Activated CD8-positive, alpha-beta T cell treated with anti-CD3 and anti-CD28 coated beads for 36 hours (primary cell): ENCODE measurements at regions not wholly inside any gene's neighbourhood (a gene's known extent, or its start where the extent isn't known, plus 50 kb on each side); places are given as distances from the start of the nearest gene placed in this dataset.
"Not testable (repeated sequence)": the region's sequence is repeated elsewhere in the genome, so short reads cannot be mapped to it uniquely, and the experiment has no call there.

ENCODE experiments used
- ATAC-seq: fragments of 200-7000 bp; cut with Tn5 transposase; one replicate; pipeline ENCODE4 v1.10.0; 2021; ENCODE audit warnings: mild to moderate bottlenecking, moderate library complexity
- CTCF ChIA-PET: fragments of 350-600 bp; sonication (Branson Sonifier 250); formaldehyde crosslinking; loops from one replicate; lab custom pipeline; 2021; ENCODE audit warnings: antibody characterized with exemption; lab: Charles Lee
- POLR2A ChIA-PET: fragments of 350-600 bp; sonication (Branson Sonifier 250); formaldehyde crosslinking; loops from one replicate; lab custom pipeline; 2021; ENCODE audit warnings: antibody characterized with exemption; lab: Charles Lee
- DNase-seq: peaks from one replicate; pipeline ENCODE4 v3.0.0-alpha.2; 2020
- H3K27ac Mint-ChIP-seq: one replicate; pipeline ENCODE4 v1.8.0; 2021; ENCODE audit warnings: mild to moderate bottlenecking, mixed read lengths
- H3K27me3 Mint-ChIP-seq: one replicate; pipeline ENCODE4 v1.8.0; 2021; ENCODE audit warnings: mixed read lengths
- H3K36me3 Mint-ChIP-seq: one replicate; pipeline ENCODE4 v1.8.0; 2021; ENCODE audit warnings: low read depth, mixed read lengths
- H3K4me1 Mint-ChIP-seq: one replicate; pipeline ENCODE4 v1.8.0; 2021; ENCODE audit warnings: low read depth, mixed read lengths
- H3K4me3 Mint-ChIP-seq: one replicate; pipeline ENCODE4 v1.8.0; 2021; ENCODE audit warnings: mild to moderate bottlenecking, moderate library complexity, mixed read lengths
- H3K9me3 Mint-ChIP-seq: one replicate; pipeline ENCODE4 v1.8.0; 2021; ENCODE audit warnings: mixed read lengths
- CTCF ChIP-seq: fragments of 200-600 bp; IDR thresholded peaks from one replicate; pipeline ENCODE4 v1.8.0; 2022; ENCODE audit warnings: antibody characterized with exemption, mild to moderate bottlenecking
- intact Hi-C: fragments of 100-400 bp; cut with micrococcal nuclease; formaldehyde crosslinking; loops from one replicate; pipeline ENCODE4 v1.10.0; 2022

GRCh38 chrX:74187211-74187610, 116.8 kb upstream of the ZCCHC13 start:
- no peak for ATAC-seq
- no peaks in the 10 kb centered on the region for H3K27me3 Mint-ChIP-seq
- intact Hi-C loops = no loop called here
- TF ChIP-seq CTCF = no peak
- ChIA-PET CTCF (no interaction called here), POLR2A (no interaction called here)
- DNase-seq = no peak
- no peak overlapping the region for H3K4me3 Mint-ChIP-seq
- no peaks in the 10 kb centered on the region for H3K9me3 Mint-ChIP-seq
- no peaks in the 10 kb centered on the region for H3K36me3 Mint-ChIP-seq
- H3K27ac Mint-ChIP-seq = no peak overlapping the region
- no peaks in the 10 kb centered on the region for H3K4me1 Mint-ChIP-seq

GRCh38 chrX:74183047-74183446, 120.9 kb upstream of the ZCCHC13 start:
- H3K36me3 Mint-ChIP-seq, DNase-seq, H3K4me3 Mint-ChIP-seq, intact Hi-C loops, H3K27ac Mint-ChIP-seq, ATAC-seq, H3K9me3 Mint-ChIP-seq, H3K27me3 Mint-ChIP-seq, CTCF ChIA-PET, H3K4me1 Mint-ChIP-seq, POLR2A ChIA-PET: not testable (repeated sequence)

- H3K4me3 Mint-ChIP-seq, H3K27ac Mint-ChIP-seq, H3K27me3 Mint-ChIP-seq, POLR2A ChIA-PET, H3K4me1 Mint-ChIP-seq, intact Hi-C loops, DNase-seq, H3K36me3 Mint-ChIP-seq, H3K9me3 Mint-ChIP-seq, CTCF ChIA-PET, ATAC-seq: not testable (repeated sequence)
These were observed 122.0 kb upstream of the ZCCHC13 start for GRCh38 chrX:74181976-74182375.

GRCh38 chrX:74180716-74181115, 123.3 kb upstream of the ZCCHC13 start:
- DNase-seq (no peak), ATAC-seq (no peak)
- no peak overlapping the region for H3K27ac Mint-ChIP-seq
- intact Hi-C loops = no loop called here
- no peak for TF ChIP-seq CTCF
- no peaks in the 10 kb centered on the region for H3K36me3 Mint-ChIP-seq
- H3K9me3 Mint-ChIP-seq = no peaks in the 10 kb centered on the region
- H3K4me1 Mint-ChIP-seq = no peaks in the 10 kb centered on the region
- no peak overlapping the region for H3K4me3 Mint-ChIP-seq
- H3K27me3 Mint-ChIP-seq = no peaks in the 10 kb centered on the region
- ChIA-PET POLR2A (no interaction called here), CTCF (no interaction called here)

- Mint-ChIP-seq H3K27me3 (no peaks in the 10 kb centered on the region), H3K4me1 (no peaks in the 10 kb centered on the region), H3K4me3 (no peak overlapping the region), H3K36me3 (no peaks in the 10 kb centered on the region), H3K27ac (no peak overlapping the region), H3K9me3 (no peaks in the 10 kb centered on the region)
- ChIA-PET POLR2A (no interaction called here), CTCF (no interaction called here)
- ATAC-seq = no peak
- TF ChIP-seq CTCF = no peak
- intact Hi-C loops = no loop called here
- DNase-seq = no peak
These were observed 124.0 kb upstream of the ZCCHC13 start for GRCh38 chrX:74179990-74180389.

- intact Hi-C loops = no loop called here
- CTCF ChIA-PET = no interaction called here
These were observed 124.5 kb upstream of the ZCCHC13 start for GRCh38 chrX:74179499-74179898.

More at GRCh38 chrX:74179499-74179898, 124.5 kb upstream of the ZCCHC13 start:
- no peak for ATAC-seq
- no peak overlapping the region for H3K27ac Mint-ChIP-seq
- H3K36me3 Mint-ChIP-seq = peaks cover 1% of the 10 kb centered on the region
- H3K4me3 Mint-ChIP-seq = no peak overlapping the region
- POLR2A ChIA-PET = no interaction called here
- H3K9me3 Mint-ChIP-seq = no peaks in the 10 kb centered on the region
- no peak for DNase-seq
- no peaks in the 10 kb centered on the region for H3K27me3 Mint-ChIP-seq
- H3K4me1 Mint-ChIP-seq = no peaks in the 10 kb centered on the region
- TF ChIP-seq CTCF = no peak
